ENCODE measurements at regions not wholly inside any gene's neighbourhood (a gene's known extent, or its start where the extent isn't known, plus 50 kb on each side); places are given as distances from the start of the nearest gene placed in this dataset.

DNA sequence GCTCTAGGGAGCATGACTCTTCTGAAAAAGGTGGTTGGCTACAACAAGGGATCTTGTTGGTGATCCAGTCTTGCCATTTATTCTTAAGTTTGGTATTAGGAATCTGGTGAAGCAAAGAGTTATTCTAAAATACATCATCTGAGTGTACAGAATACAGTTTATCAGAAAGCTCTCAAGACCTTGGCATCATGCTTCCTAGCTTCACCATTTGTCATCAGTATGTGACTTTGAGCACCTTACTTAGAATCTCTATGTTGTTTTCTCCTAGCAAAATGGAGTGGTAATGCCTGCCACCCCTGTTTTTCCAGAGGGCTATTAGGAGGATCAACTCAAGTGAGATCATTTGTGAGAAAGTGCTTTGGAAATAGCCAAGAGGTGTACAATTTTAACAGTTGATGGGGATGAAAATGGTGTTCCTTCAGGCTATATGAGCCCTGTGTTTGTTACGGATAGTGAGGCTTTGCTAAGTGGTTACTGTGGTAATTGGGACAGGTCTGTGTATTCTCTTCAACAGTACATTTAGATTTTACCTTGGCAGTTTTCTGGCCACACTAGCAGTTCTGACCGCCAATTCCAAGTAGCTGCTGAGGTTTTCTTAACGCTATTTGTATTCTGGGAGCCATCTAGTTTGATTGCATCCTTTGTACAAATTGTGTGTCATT lies 120.5 kb downstream of the DISP1 start:
- in situ Hi-C loops (cut with HindIII; ENCODE audit: low pct_unique_long_range_greater_than_20kb, low sequenced_read_pairs): no loop called here
- no peak for DNase-seq (ENCODE audit: low read depth)

DNA sequence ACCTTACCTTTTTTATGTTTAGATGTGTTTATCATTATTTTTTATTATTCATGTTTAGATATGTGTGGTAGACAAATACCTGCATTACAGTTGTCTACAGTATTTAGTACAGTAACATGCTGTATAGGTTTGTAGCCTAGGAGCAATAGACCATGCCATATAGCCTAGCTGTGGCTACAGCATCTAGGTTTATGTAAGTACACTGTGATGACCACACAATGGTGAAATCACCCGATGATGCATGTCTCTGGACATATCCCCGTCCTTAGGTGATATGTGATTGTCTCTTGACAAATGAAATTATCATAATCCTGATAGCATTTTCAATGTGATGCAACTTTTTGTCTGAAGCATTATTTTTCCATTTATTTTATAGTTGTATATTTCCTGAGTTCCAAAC lies 121.2 kb downstream of the DISP1 start:
- in situ Hi-C loops (cut with HindIII; ENCODE audit: low pct_unique_long_range_greater_than_20kb, low sequenced_read_pairs): no loop called here

DNA sequence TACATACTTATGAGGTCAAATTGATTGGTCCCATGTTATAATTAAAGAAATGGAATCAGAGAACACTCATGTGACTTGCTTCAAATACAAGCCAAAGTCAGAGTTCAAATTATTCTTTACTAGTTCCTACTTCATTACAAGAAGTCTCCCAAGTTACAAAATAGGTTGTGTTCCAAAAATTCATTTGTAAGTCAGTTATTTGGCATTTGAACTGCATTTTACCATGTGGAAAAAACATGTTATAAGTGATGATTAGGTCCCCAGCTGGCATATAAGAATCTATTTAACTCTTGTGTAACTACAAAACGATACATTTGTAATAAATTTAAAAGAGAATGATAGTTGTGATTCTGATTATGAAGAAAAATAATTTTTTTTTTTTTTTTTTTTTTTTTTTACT lies 124.1 kb downstream of the DISP1 start:
- in situ Hi-C loops (cut with HindIII; ENCODE audit: low pct_unique_long_range_greater_than_20kb, low sequenced_read_pairs): no loop called here
- DNase-seq (ENCODE audit: low read depth): no peak

More for the DNA sequence above, 121.2 kb downstream of the DISP1 start:
- no peak for DNase-seq (ENCODE audit: low read depth)

GRCh38 chr1:222940095-222940494 lies 125.3 kb downstream of the DISP1 start:
- in situ Hi-C loops (cut with HindIII; ENCODE audit: low pct_unique_long_range_greater_than_20kb, low sequenced_read_pairs): no loop called here
- no peak for DNase-seq (ENCODE audit: low read depth)

GRCh38 chr1:222940906-222941305 lies 126.1 kb downstream of the DISP1 start:
- in situ Hi-C loops (cut with HindIII; ENCODE audit: low pct_unique_long_range_greater_than_20kb, low sequenced_read_pairs): no loop called here
- DNase-seq (ENCODE audit: low read depth): no peak

DNA sequence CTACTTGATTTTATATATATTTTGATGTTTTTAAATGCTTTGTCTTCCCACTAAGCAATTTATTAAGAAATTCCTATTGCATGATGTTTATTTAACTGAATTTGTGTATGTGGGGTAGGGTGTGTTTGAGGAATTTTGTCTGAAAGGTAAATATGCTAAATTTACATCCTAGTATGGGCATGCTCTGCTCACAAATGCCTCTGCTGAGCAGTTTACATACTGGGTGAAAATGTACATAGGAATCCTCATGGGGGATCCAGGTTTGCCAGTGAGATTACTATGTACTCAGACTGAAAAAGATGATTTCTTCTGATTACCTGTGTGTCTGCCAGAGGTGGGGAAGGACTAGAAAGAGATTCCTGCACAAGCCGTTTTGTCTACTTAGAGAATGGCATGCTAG lies 126.6 kb downstream of the DISP1 start:
- DNase-seq (ENCODE audit: low read depth): no peak
- in situ Hi-C loops (cut with HindIII; ENCODE audit: low pct_unique_long_range_greater_than_20kb, low sequenced_read_pairs): no loop called here

DNA sequence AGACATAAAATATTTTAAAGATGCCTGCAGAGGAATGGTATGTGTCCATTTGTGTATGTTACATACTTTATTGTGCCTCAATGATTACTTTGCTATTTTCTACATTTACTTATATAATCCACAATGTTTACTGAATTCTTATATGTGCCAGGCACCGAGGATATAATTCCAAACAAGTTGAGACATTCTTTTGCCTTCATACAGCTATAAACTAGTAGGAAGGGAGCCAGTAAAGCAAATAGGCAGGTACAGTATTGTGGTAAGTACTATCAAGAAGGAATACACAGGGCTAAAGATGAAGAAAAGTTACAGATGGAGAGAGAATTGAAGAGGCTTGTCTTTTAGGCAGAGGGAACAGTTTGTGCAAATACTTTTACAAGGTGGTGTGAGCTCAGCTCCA lies 131.6 kb downstream of the DISP1 start:
- no peak for DNase-seq (ENCODE audit: low read depth)
- in situ Hi-C loops (cut with HindIII; ENCODE audit: low pct_unique_long_range_greater_than_20kb, low sequenced_read_pairs): no loop called here

GRCh38 chr1:222948079-222948478 lies 133.2 kb downstream of the DISP1 start:
- DNase-seq (ENCODE audit: low read depth): no peak
- in situ Hi-C loops (cut with HindIII; ENCODE audit: low pct_unique_long_range_greater_than_20kb, low sequenced_read_pairs): no loop called here

DNA sequence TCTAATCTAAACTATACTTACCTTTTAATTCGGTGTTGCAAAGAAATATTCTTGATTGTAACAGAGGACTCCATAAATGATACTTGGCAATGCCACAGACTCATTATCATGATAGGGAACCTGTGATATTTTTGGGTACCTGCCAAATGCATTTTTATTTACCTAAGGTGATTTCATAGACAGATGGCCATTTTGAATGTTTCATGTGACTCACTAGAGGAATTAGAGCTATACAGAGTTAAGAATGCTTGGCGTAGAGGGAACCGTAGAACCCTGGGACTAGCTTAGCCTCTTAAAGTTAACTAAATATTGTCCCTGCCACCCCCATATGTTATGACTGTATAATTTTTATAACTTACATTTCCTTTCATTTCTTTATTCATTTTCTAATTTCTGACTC lies 136.1 kb downstream of the DISP1 start:
- peak; percentile 18 for DNase-seq (ENCODE audit: low read depth)
- in situ Hi-C loops (cut with HindIII; ENCODE audit: low pct_unique_long_range_greater_than_20kb, low sequenced_read_pairs): no loop called here

DNA sequence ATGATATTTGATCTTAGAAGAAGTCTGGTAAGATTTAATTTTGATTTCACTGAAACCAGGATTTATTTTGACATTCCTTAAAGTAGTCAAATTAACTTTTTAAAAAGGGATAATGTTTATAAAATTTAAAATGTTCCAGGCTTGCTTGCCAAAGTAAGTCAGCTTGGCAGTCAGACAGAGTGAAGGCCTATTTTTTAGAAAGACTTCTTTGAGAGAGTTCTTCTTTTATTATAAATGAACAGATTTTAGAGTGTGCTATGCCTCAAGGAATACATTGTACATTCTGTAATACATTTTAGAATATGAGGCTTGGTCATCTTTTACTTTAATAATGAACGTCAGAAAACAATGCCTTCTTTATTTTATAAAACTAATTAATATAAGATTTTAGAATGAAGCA lies 138.7 kb downstream of the DISP1 start:
- in situ Hi-C loops (cut with HindIII; ENCODE audit: low pct_unique_long_range_greater_than_20kb, low sequenced_read_pairs): no loop called here
- DNase-seq (ENCODE audit: low read depth): no peak

- DNase-seq (ENCODE audit: low read depth): no peak
- in situ Hi-C loops (cut with HindIII; ENCODE audit: low pct_unique_long_range_greater_than_20kb, low sequenced_read_pairs): no loop called here
These were observed 141.1 kb downstream of the DISP1 start for GRCh38 chr1:222955964-222956363.

DNA sequence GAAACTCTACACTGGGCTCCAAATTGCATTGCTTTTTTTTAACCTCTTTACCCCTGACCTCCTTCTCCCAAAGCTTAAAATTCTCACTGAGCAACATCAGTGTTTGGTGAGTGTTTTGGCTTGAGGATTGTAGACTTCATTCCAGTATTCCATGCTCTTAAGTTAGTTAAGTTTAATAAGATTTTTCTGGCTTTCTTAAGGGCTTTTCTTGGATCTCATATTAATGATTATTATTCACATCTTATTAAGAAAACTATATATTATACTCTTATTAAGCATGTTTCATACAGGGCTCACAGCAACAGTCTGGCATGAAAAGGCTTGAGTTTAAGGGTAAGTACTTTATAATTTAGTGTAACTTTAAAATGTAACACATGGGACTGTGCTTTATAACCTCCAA lies 141.8 kb downstream of the DISP1 start:
- in situ Hi-C loops (cut with HindIII; ENCODE audit: low pct_unique_long_range_greater_than_20kb, low sequenced_read_pairs): no loop called here

DNA sequence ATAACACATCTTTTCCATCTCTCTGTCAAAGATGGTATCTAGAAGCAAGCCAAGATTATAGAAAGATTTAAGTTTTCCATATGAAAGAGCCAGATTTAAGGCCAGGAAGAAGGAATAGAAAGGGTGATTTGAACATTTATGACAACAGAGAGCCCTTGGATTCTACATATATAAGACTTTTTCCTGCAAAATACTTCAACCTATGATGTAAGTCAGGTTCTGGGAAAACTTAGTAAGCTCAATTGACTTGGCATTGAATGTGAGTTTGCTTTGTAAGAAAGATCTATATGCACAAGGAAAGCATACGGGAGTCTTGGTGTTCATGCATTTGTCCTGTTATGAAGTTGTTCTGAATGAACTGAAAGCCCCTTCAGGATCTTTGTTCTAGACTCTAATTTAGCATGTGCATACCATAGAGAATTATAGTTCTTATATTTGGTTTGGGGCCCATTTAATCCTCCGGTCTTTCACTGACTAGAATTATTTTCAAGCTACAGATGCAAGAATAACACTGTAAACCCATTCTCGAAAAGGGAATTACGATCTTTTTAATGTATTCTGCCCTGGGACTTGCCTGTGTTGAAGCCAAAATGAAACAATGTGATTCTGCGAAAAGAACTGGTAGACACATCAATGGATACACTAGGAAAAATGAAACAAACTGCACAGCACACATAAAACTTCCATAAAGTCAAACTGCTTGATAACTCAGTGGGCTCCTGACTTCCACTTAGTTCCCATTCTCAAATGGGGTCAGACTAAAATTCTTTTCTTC lies 152.8 kb downstream of the DISP1 start:
- DNase-seq (ENCODE audit: low read depth): no peak
- in situ Hi-C loops (cut with HindIII; ENCODE audit: low pct_unique_long_range_greater_than_20kb, low sequenced_read_pairs): no loop called here

More for the DNA sequence above, 141.8 kb downstream of the DISP1 start:
- no peak for DNase-seq (ENCODE audit: low read depth)

DNA sequence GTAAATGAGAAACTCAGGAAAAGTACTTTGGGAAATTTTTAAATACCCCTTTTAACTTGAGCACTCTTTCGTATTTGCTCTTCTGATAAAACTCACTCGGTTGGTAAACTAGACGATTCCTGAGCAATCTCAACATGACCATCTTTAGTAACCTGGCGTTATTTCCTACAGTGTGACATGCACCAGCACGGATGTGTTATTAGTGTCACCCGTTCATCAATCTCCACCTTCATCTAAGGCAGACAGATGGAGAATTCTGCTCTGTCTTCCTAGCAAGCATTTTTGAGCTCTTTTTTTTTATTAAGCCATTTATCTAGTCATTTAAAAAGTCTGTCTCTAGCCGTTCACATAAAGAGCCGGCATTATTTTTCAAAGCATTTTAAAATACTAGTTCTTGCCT lies 155.2 kb downstream of the DISP1 start:
- DNase-seq (ENCODE audit: low read depth): no peak
- in situ Hi-C loops (cut with HindIII; ENCODE audit: low pct_unique_long_range_greater_than_20kb, low sequenced_read_pairs): no loop called here

GRCh38 chr1:222970711-222971110 lies 155.9 kb downstream of the DISP1 start:
- DNase-seq (ENCODE audit: low read depth): no peak
- in situ Hi-C loops (cut with HindIII; ENCODE audit: low pct_unique_long_range_greater_than_20kb, low sequenced_read_pairs): no loop called here

DNA sequence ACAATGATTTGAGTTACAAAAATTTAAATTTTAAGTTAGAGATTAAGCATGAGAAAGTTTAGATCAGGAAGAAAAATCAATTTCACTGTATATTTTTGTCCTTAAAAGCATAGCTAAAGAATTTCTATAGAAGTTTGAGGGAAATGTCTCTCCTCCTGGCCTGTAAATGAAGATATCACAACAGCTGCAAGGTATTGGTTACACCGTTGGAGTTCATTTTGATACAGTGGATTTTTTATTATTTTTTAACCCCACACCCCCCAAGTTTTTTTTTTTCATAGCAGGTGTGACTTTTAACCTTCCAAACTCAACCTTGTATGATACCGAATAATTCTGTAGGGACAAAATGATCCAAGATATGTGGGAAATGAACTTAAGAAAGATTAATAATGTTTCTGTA lies 156.3 kb downstream of the DISP1 start:
- in situ Hi-C loops (cut with HindIII; ENCODE audit: low pct_unique_long_range_greater_than_20kb, low sequenced_read_pairs): no loop called here
- DNase-seq (ENCODE audit: low read depth): no peak

GRCh38 chr1:222973561-222973960 lies 158.7 kb downstream of the DISP1 start:
- DNase-seq (ENCODE audit: low read depth): no peak
- in situ Hi-C loops (cut with HindIII; ENCODE audit: low pct_unique_long_range_greater_than_20kb, low sequenced_read_pairs): no loop called here

DNA sequence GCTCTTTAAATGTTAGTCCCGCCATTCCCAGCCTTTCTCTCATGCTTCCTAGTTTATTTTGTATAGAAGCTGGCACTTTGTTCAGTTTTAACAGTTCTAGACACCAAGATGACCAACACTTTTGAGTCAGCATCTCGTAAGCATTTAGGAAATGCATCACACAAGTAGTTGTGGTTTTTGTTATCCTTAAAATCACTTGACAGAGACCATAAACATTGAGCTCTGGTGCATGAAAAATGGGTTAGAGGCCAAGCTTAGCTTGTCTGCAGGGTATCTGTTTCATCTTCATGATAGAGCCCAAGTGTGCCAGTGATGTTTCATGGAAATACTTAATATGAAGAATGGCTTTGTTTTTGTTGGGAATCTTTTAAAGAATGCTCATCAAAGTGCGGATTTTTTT lies 159.7 kb downstream of the DISP1 start:
- in situ Hi-C loops (cut with HindIII; ENCODE audit: low pct_unique_long_range_greater_than_20kb, low sequenced_read_pairs): no loop called here
- peak; percentile 66 for DNase-seq (ENCODE audit: low read depth)

DNA sequence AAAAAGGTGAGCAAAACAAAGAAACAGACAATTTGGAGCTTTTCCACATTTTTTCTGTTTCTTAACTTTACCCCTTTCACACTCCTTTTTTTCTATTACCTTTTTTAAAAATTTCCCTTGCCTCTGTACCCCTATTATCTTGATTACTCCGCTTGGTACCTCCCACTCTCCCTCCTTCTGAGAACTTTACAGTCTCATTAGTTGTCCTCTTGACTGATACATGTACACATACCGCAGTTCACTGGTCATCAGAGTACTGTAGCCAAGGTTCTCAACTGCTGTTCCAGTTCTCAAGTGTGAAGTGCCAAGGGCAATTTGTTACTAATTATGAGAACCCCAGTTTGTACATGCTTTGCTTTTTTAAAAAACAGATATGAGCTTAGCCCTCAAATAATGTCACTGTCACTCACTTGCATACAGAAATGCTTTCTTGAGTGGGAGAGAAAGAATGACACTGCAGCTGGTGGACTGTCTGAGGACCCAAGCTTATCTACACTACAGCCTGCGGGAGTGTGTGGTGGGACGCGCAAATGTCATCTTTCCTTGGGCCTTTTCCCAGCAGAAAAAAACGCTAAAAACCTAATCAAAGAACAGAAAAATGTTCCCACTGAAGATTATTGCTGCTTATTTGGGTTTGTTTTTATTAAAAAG lies 160.8 kb downstream of the DISP1 start:
- in situ Hi-C loops (cut with HindIII; ENCODE audit: low pct_unique_long_range_greater_than_20kb, low sequenced_read_pairs): no loop called here

More for the DNA sequence above, 160.8 kb downstream of the DISP1 start:
- DNase-seq (ENCODE audit: low read depth): peak; percentile 30

Measured in Caki2 (cell line).